ENCODE measurements at regions not wholly inside any gene's neighbourhood (a gene's known extent, or its start where the extent isn't known, plus 50 kb on each side); places are given as distances from the start of the nearest gene placed in this dataset.

DNA sequence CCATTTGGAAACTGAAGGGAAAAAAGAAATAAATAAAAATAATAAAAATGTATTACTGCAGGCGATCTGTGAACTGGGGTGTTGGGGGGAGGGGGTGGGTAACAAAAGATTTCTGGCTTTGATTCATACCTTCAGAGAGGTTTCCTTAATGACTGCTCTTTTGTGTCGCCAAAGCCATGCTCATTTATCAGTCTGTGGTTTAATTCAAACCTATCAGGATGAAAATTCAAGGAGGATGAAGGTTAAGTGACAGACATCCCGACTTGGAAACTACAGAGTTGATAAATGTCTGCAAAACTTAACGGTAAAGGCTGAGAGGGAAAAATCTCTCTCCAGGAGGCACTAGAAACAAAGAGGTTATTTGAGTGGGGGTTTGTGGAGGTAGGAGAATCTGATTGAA is 278.2 kb downstream of the PSAT1 start (continued):
- no peak for TF ChIP-seq CHD7 (IDR thresholded peaks at IDR 0.05; ENCODE audit: insufficient replicate concordance, low read length)
- no peak for TF ChIP-seq GTF2F1 (IDR thresholded peaks at IDR 0.05; ENCODE audit: borderline replicate concordance, low read depth, low read length)
- TF ChIP-seq POU5F1 (IDR thresholded peaks at IDR 0.05; ENCODE audit: low read depth, low read length), result no peak
- TF ChIP-seq, protein P1, sequence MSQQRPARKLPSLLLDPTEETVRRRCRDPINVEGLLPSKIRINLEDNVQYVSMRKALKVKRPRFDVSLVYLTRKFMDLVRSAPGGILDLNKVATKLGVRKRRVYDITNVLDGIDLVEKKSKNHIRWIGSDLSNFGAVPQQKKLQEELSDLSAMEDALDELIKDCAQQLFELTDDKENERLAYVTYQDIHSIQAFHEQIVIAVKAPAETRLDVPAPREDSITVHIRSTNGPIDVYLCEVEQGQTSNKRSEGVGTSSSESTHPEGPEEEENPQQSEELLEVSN (IDR thresholded peaks at IDR 0.05), result no peak
- no peak for TF ChIP-seq NRF1 (IDR thresholded peaks at IDR 0.05; ENCODE audit: low read depth, low read length)
- TF ChIP-seq ZNF274 (IDR thresholded peaks at IDR 0.05; ENCODE audit: borderline replicate concordance, extremely low read depth, low read length), result no peak
- no peak for TF ChIP-seq SIX5 (IDR thresholded peaks at IDR 0.05; ENCODE audit: low read depth, low read length)
- TF ChIP-seq RNF2 (IDR thresholded peaks at IDR 0.05; ENCODE audit: borderline replicate concordance, low read depth, low read length, missing control alignments, poor library complexity, severe bottlenecking), result no peak
- no peak for TF ChIP-seq CHD2 (IDR thresholded peaks at IDR 0.05; ENCODE audit: low read length)
- TF ChIP-seq SRF (IDR thresholded peaks at IDR 0.05; ENCODE audit: low read depth, low read length), result no peak
- no peak for TF ChIP-seq PHF8 (conservative IDR thresholded peaks at IDR 0.05; ENCODE audit: low read depth, low read length)
- TF ChIP-seq CBX5 (IDR thresholded peaks at IDR 0.05; ENCODE audit: low read depth, low read length), result no peak
